OCI-LY1 (cell line): ENCODE measurements at regions not wholly inside any gene's neighbourhood (a gene's known extent, or its start where the extent isn't known, plus 50 kb on each side); places are given as distances from the start of the nearest gene placed in this dataset.

Source experiments
- CTCF ChIP-seq: fragments of 200-600 bp; sonication (generic), shearing (Covaris generic); IDR thresholded peaks from 2 replicates; pipeline ENCODE4 v1.5.1; 2017; ENCODE audit warnings: mild to moderate bottlenecking, antibody characterized with exemption, low read length, moderate library complexity, mixed read lengths
- EZH2 ChIP-seq: fragments of 200-600 bp; sonication (generic), shearing (Covaris generic); IDR thresholded peaks from 2 replicates; pipeline ENCODE4 v1.8.0; 2017; ENCODE audit warnings: borderline replicate concordance, mixed run types, mild to moderate bottlenecking, antibody characterized with exemption, low read length, moderate library complexity, mixed read lengths

GRCh38 chr9:91158946-91159345, 202.8 kb downstream of the AUH start:
- no peak for TF ChIP-seq CTCF
- TF ChIP-seq EZH2: no peak
